GM13976 (cell line): ENCODE measurements at regions not wholly inside any gene's neighbourhood (a gene's known extent, or its start where the extent isn't known, plus 50 kb on each side); places are given as distances from the start of the nearest gene placed in this dataset.

Source experiments
- DNase-seq: peaks from one replicate; pipeline ENCODE4 v3.0.0; 2012; ENCODE audit warnings: low spot score
- in situ Hi-C: fragments of 300-500 bp; cut with MboI; formaldehyde crosslinking; loops from one replicate; pipeline ENCODE4 v1.12.0; 2022; ENCODE audit warnings: low sequenced_read_pairs, mixed read lengths, inconsistent platforms; ENCODE audit not compliant: unreplicated experiment
- TF ChIP-seq, protein P1 (sequence below): IDR thresholded peaks from 2 replicates; pipeline ENCODE4 v1.5.1; 2012; ENCODE audit warnings: borderline replicate concordance, mild to moderate bottlenecking; ENCODE audit not compliant: insufficient read depth; ENCODE audit errors: extremely low read depth, missing control alignments, control extremely low read depth

DNA sequence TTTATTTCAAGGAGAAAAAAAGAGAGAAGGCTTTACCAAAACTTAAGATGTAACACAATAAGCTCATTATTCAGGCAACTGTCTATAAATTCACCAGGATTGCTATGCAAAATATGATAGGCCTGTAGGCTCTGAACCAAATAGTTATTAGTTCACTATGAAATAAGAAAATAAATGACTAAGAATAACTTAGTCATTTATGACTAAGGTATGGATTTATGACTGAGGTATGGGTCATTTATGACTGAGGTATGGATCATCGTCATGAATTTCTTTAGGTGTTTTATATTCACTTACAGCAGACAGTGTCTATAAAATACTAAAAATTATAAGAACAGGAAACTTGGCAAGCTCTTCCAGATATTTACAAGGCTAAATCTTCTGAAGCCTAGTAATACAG is 52.1 kb upstream of the SNX9 start:
- TF ChIP-seq, protein P1, sequence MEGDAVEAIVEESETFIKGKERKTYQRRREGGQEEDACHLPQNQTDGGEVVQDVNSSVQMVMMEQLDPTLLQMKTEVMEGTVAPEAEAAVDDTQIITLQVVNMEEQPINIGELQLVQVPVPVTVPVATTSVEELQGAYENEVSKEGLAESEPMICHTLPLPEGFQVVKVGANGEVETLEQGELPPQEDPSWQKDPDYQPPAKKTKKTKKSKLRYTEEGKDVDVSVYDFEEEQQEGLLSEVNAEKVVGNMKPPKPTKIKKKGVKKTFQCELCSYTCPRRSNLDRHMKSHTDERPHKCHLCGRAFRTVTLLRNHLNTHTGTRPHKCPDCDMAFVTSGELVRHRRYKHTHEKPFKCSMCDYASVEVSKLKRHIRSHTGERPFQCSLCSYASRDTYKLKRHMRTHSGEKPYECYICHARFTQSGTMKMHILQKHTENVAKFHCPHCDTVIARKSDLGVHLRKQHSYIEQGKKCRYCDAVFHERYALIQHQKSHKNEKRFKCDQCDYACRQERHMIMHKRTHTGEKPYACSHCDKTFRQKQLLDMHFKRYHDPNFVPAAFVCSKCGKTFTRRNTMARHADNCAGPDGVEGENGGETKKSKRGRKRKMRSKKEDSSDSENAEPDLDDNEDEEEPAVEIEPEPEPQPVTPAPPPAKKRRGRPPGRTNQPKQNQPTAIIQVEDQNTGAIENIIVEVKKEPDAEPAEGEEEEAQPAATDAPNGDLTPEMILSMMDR: no peak
- in situ Hi-C loops: no loop called here
- DNase-seq: no peak

DNA sequence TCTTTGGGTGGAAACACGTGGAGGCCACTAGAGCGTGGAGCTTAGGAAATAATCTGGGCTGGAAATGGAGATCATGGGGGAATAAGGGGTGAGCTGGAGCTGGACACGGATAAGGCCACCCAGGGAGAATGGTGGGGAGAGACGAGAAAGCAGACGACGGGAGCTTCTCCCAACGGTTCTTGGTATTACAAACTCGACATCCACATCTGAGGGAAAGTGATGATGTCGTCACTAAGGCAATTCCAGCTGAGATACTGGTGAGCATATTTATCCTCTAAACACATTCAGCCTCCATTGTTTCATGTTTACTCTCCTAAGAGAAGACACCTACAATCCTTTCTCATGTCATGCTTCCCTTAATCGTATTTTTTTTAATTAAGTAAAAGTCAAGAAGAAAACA is 50.2 kb upstream of the SNX9 start:
- DNase-seq: no peak
- in situ Hi-C loops: no loop called here
- TF ChIP-seq, protein P1: no peak
